Liver (tissue), 3 donors: ENCODE measurements at regions not wholly inside any gene's neighbourhood (a gene's known extent, or its start where the extent isn't known, plus 50 kb on each side); places are given as distances from the start of the nearest gene placed in this dataset.

Source experiments
- EGR1 ChIP-seq, 2 donors: IDR thresholded peaks; 2 replicates each; pipeline ENCODE4 v1.6.1; 2016 to 2018; ENCODE audit warnings: antibody characterized with exemption in 2 of 2, low read depth in 2 of 2
- HNF4G ChIP-seq: IDR thresholded peaks from 2 replicates; pipeline ENCODE4 v1.6.1; 2016; ENCODE audit warnings: antibody characterized with exemption
- JUND ChIP-seq, 2 donors: IDR thresholded peaks; 2 replicates each; pipeline ENCODE4 v1.6.1; 2016; ENCODE audit warnings: antibody characterized with exemption in 2 of 2
- MAX ChIP-seq: IDR thresholded peaks from 2 replicates; pipeline ENCODE4 v1.6.1; 2016; ENCODE audit warnings: antibody characterized with exemption
- NR2F2 ChIP-seq: IDR thresholded peaks from 2 replicates; pipeline ENCODE4 v1.6.1; 2016; ENCODE audit warnings: antibody characterized with exemption
- RAD21 ChIP-seq, 2 donors: IDR thresholded peaks; 2 replicates each; pipeline ENCODE4 v1.6.1; 2016; ENCODE audit warnings: antibody characterized with exemption in 2 of 2, mild to moderate bottlenecking in 2 of 2
- RXRA ChIP-seq, 2 donors: IDR thresholded peaks; 2 replicates each; pipeline ENCODE4 v1.6.1; 2017 to 2018; ENCODE audit warnings: antibody characterized with exemption in 2 of 2, mild to moderate bottlenecking in 1 of 2
- TAF1 ChIP-seq: conservative IDR thresholded peaks from 2 replicates; pipeline ENCODE4 v1.6.1; 2016; ENCODE audit warnings: antibody characterized with exemption, mild to moderate bottlenecking
- YY1 ChIP-seq: IDR thresholded peaks from 2 replicates; pipeline ENCODE4 v1.6.1; 2016; ENCODE audit warnings: antibody characterized with exemption, mild to moderate bottlenecking
- TF ChIP-seq, protein P1 (sequence below): fragments of 150-350 bp; IDR thresholded peaks from 2 replicates; pipeline ENCODE4 v1.5.1; 2017; ENCODE audit warnings: improper control_type of control experiment, low read depth, low read length; ENCODE audit not compliant: missing input control
- TF ChIP-seq, protein P2 (sequence below): IDR thresholded peaks from 2 replicates; pipeline ENCODE4 v1.6.1; 2016; ENCODE audit warnings: antibody characterized with exemption, mild to moderate bottlenecking
- TF ChIP-seq, protein P3 (sequence below): IDR thresholded peaks from 2 replicates; pipeline ENCODE4 v1.6.1; 2016; ENCODE audit warnings: antibody characterized with exemption
- donor health status: healthy.
- donor health status: healthy.

- TF ChIP-seq, protein P1, sequence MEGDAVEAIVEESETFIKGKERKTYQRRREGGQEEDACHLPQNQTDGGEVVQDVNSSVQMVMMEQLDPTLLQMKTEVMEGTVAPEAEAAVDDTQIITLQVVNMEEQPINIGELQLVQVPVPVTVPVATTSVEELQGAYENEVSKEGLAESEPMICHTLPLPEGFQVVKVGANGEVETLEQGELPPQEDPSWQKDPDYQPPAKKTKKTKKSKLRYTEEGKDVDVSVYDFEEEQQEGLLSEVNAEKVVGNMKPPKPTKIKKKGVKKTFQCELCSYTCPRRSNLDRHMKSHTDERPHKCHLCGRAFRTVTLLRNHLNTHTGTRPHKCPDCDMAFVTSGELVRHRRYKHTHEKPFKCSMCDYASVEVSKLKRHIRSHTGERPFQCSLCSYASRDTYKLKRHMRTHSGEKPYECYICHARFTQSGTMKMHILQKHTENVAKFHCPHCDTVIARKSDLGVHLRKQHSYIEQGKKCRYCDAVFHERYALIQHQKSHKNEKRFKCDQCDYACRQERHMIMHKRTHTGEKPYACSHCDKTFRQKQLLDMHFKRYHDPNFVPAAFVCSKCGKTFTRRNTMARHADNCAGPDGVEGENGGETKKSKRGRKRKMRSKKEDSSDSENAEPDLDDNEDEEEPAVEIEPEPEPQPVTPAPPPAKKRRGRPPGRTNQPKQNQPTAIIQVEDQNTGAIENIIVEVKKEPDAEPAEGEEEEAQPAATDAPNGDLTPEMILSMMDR = no peak
- TF ChIP-seq MAX = no peak
- TF ChIP-seq RAD21 (IDR thresholded peaks at IDR 0.05) = no peak
- TF ChIP-seq, protein P2, sequence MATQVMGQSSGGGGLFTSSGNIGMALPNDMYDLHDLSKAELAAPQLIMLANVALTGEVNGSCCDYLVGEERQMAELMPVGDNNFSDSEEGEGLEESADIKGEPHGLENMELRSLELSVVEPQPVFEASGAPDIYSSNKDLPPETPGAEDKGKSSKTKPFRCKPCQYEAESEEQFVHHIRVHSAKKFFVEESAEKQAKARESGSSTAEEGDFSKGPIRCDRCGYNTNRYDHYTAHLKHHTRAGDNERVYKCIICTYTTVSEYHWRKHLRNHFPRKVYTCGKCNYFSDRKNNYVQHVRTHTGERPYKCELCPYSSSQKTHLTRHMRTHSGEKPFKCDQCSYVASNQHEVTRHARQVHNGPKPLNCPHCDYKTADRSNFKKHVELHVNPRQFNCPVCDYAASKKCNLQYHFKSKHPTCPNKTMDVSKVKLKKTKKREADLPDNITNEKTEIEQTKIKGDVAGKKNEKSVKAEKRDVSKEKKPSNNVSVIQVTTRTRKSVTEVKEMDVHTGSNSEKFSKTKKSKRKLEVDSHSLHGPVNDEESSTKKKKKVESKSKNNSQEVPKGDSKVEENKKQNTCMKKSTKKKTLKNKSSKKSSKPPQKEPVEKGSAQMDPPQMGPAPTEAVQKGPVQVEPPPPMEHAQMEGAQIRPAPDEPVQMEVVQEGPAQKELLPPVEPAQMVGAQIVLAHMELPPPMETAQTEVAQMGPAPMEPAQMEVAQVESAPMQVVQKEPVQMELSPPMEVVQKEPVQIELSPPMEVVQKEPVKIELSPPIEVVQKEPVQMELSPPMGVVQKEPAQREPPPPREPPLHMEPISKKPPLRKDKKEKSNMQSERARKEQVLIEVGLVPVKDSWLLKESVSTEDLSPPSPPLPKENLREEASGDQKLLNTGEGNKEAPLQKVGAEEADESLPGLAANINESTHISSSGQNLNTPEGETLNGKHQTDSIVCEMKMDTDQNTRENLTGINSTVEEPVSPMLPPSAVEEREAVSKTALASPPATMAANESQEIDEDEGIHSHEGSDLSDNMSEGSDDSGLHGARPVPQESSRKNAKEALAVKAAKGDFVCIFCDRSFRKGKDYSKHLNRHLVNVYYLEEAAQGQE = no peak
- TF ChIP-seq, protein P3, sequence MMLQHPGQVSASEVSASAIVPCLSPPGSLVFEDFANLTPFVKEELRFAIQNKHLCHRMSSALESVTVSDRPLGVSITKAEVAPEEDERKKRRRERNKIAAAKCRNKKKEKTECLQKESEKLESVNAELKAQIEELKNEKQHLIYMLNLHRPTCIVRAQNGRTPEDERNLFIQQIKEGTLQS = no peak
- no peak for TF ChIP-seq TAF1
- no peak for TF ChIP-seq NR2F2
- TF ChIP-seq RXRA (IDR thresholded peaks at IDR 0.05) = no peak
- no peak for TF ChIP-seq YY1
- TF ChIP-seq JUND (IDR thresholded peaks at IDR 0.05) = no peak
- TF ChIP-seq HNF4G = no peak
- TF ChIP-seq EGR1 (IDR thresholded peaks at IDR 0.05; ENCODE audit: low read depth in 2 of 2) = no peak
Measured at GRCh38 chr10:120195984-120196712, 260.9 kb upstream of the PLPP4 start.
